Thyroid gland (tissue), 4 donors: ENCODE measurements at regions not wholly inside any gene's neighbourhood (a gene's known extent, or its start where the extent isn't known, plus 50 kb on each side); places are given as distances from the start of the nearest gene placed in this dataset.

Source experiments
- CTCF ChIP-seq, 6 experiments: fragments of 200-600 bp in 3 of 6; fragments of 450-650 bp in 3 of 6; sonication (generic) in 3 of 6; IDR thresholded peaks; one replicate each; pipeline ENCODE4 v1.5.1; 2016 to 2019; ENCODE audit warnings: antibody characterized with exemption in 6 of 6, mild to moderate bottlenecking in 2 of 6, inconsistent platforms in 1 of 6, moderate library complexity in 1 of 6
- POLR2A ChIP-seq, 2 donors: fragments of 450-650 bp; IDR thresholded peaks; one replicate each; pipeline ENCODE4 v1.6.1; 2017; ENCODE audit warnings: antibody characterized with exemption in 2 of 2, mild to moderate bottlenecking in 2 of 2, moderate library complexity in 1 of 2

GRCh38 chr2:83155826-83156225, 1303.3 kb downstream of the SUCLG1 start:
- TF ChIP-seq POLR2A (IDR thresholded peaks at IDR 0.05) (no peak), CTCF (IDR thresholded peaks at IDR 0.05) (no peak)
